ENCODE measurements at regions not wholly inside any gene's neighbourhood (a gene's known extent, or its start where the extent isn't known, plus 50 kb on each side); places are given as distances from the start of the nearest gene placed in this dataset.

DNA sequence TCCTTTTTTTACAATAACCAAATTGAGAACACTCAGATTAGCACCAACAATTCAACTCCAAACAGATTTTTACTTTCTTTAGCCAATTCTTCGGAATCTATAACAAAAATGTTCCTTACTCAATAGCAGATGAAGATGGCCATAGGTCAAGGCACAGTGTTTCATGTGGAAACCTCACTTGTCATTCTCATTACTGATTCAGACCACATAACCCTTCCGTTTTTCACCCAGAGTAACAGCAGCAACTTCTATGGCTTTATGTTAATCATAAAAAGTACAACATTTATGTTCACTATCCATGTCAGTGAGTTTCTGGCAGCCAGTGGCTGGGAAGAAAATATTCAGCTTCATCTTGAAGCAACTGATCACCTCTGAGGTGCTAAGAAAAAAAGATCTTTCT, 358.3 kb upstream of the TECRL start:
- no peak overlapping the region for H3K27ac ChIP-seq (replicated peaks)
- TF ChIP-seq SPI1 (IDR thresholded peaks at IDR 0.05; ENCODE audit: borderline replicate concordance, low read depth) (no peak), GABPA (IDR thresholded peaks at IDR 0.05; ENCODE audit: low read depth) (no peak), CTCF (IDR thresholded peaks at IDR 0.05; ENCODE audit: insufficient read depth, low read length) (no peak), POLR2AphosphoS5 (IDR thresholded peaks at IDR 0.05; ENCODE audit: low read depth) (no peak)
- TF ChIP-seq, protein P1, sequence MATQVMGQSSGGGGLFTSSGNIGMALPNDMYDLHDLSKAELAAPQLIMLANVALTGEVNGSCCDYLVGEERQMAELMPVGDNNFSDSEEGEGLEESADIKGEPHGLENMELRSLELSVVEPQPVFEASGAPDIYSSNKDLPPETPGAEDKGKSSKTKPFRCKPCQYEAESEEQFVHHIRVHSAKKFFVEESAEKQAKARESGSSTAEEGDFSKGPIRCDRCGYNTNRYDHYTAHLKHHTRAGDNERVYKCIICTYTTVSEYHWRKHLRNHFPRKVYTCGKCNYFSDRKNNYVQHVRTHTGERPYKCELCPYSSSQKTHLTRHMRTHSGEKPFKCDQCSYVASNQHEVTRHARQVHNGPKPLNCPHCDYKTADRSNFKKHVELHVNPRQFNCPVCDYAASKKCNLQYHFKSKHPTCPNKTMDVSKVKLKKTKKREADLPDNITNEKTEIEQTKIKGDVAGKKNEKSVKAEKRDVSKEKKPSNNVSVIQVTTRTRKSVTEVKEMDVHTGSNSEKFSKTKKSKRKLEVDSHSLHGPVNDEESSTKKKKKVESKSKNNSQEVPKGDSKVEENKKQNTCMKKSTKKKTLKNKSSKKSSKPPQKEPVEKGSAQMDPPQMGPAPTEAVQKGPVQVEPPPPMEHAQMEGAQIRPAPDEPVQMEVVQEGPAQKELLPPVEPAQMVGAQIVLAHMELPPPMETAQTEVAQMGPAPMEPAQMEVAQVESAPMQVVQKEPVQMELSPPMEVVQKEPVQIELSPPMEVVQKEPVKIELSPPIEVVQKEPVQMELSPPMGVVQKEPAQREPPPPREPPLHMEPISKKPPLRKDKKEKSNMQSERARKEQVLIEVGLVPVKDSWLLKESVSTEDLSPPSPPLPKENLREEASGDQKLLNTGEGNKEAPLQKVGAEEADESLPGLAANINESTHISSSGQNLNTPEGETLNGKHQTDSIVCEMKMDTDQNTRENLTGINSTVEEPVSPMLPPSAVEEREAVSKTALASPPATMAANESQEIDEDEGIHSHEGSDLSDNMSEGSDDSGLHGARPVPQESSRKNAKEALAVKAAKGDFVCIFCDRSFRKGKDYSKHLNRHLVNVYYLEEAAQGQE (IDR thresholded peaks at IDR 0.05; ENCODE audit: insufficient replicate concordance, low read depth), result no peak
- H3K4me3 ChIP-seq (replicated peaks; ENCODE audit: insufficient read depth, low read length), result no peak overlapping the region
- no peak for DNase-seq (ENCODE audit: low read depth in 1 of 2, low spot score in 1 of 2)
- no peaks in the 10 kb centered on the region for H3K27me3 ChIP-seq (ENCODE audit: insufficient read depth, poor library complexity, severe bottlenecking)

GRCh38 chr4:64766565-64766964, 357.3 kb upstream of the TECRL start:
- TF ChIP-seq CTCF (IDR thresholded peaks at IDR 0.05; ENCODE audit: insufficient read depth, low read length) (no peak), GABPA (IDR thresholded peaks at IDR 0.05; ENCODE audit: low read depth) (no peak), SPI1 (IDR thresholded peaks at IDR 0.05; ENCODE audit: borderline replicate concordance, low read depth) (no peak), POLR2AphosphoS5 (IDR thresholded peaks at IDR 0.05; ENCODE audit: low read depth) (no peak)
- TF ChIP-seq, protein P1 (IDR thresholded peaks at IDR 0.05; ENCODE audit: insufficient replicate concordance, low read depth), result no peak
- H3K4me3 ChIP-seq (replicated peaks; ENCODE audit: insufficient read depth, low read length), result no peak overlapping the region
- no peak for DNase-seq (ENCODE audit: low read depth in 1 of 2, low spot score in 1 of 2)
- H3K27me3 ChIP-seq (ENCODE audit: insufficient read depth, poor library complexity, severe bottlenecking), result no peaks in the 10 kb centered on the region
- H3K27ac ChIP-seq (replicated peaks), result no peak overlapping the region

- TF ChIP-seq GABPA (IDR thresholded peaks at IDR 0.05; ENCODE audit: low read depth), result no peak
- TF ChIP-seq POLR2AphosphoS5 (IDR thresholded peaks at IDR 0.05; ENCODE audit: low read depth), result no peak
- no peak for TF ChIP-seq CTCF (IDR thresholded peaks at IDR 0.05; ENCODE audit: insufficient read depth, low read length)
- TF ChIP-seq, protein P1 (IDR thresholded peaks at IDR 0.05; ENCODE audit: insufficient replicate concordance, low read depth), result no peak
- no peak for TF ChIP-seq SPI1 (IDR thresholded peaks at IDR 0.05; ENCODE audit: borderline replicate concordance, low read depth)
- H3K27me3 ChIP-seq (ENCODE audit: insufficient read depth, poor library complexity, severe bottlenecking), result no peaks in the 10 kb centered on the region
- no peak overlapping the region for H3K4me3 ChIP-seq (replicated peaks; ENCODE audit: insufficient read depth, low read length)
- no peak for DNase-seq (ENCODE audit: low read depth in 1 of 2, low spot score in 1 of 2)
- H3K27ac ChIP-seq (replicated peaks), result no peak overlapping the region
Observed at GRCh38 chr4:64756016-64756415, 346.8 kb upstream of the TECRL start.
